HK-2 (cell line): ENCODE measurements at regions not wholly inside any gene's neighbourhood (a gene's known extent, or its start where the extent isn't known, plus 50 kb on each side); places are given as distances from the start of the nearest gene placed in this dataset.

Experiments
- DNase-seq: peaks from one replicate; pipeline ENCODE4 v3.0.0-alpha.2; 2018; ENCODE audit not compliant: unreplicated experiment

- no peak for DNase-seq
Observed at GRCh38 chr3:31421314-31422048, 111.2 kb upstream of the STT3B start.

GRCh38 chr3:31422237-31422636 lies 110.5 kb upstream of the STT3B start:
- no peak for DNase-seq

- DNase-seq = no peak
Observed at GRCh38 chr3:31423482-31423881, 109.2 kb upstream of the STT3B start.

GRCh38 chr3:31425401-31425800 lies 107.3 kb upstream of the STT3B start:
- no peak for DNase-seq

- DNase-seq = no peak
Observed at GRCh38 chr3:31427623-31428022, 105.1 kb upstream of the STT3B start.

GRCh38 chr3:31431321-31431720 lies 101.4 kb upstream of the STT3B start:
- DNase-seq = no peak

- DNase-seq = peak; percentile 30
Observed at GRCh38 chr3:31432897-31433678, 99.6 kb upstream of the STT3B start.

GRCh38 chr3:31433679-31433992 lies 99.1 kb upstream of the STT3B start:
- no peak for DNase-seq

GRCh38 chr3:31434819-31435218 lies 97.9 kb upstream of the STT3B start:
- no peak for DNase-seq

GRCh38 chr3:31436830-31437229 lies 95.9 kb upstream of the STT3B start:
- DNase-seq = no peak

- no peak for DNase-seq
Observed at GRCh38 chr3:31438742-31439141, 94.0 kb upstream of the STT3B start.

GRCh38 chr3:31439890-31440750 lies 92.6 kb upstream of the STT3B start:
- DNase-seq = no peak

GRCh38 chr3:31440878-31441277 lies 91.8 kb upstream of the STT3B start:
- DNase-seq = no peak

GRCh38 chr3:31442755-31443154 lies 90.0 kb upstream of the STT3B start:
- no peak for DNase-seq

- no peak for DNase-seq
Observed at GRCh38 chr3:31444220-31445142, 88.2 kb upstream of the STT3B start.

- no peak for DNase-seq
Observed at GRCh38 chr3:31445701-31446100, 87.0 kb upstream of the STT3B start.

GRCh38 chr3:31448035-31448881 lies 84.5 kb upstream of the STT3B start:
- DNase-seq = peak; percentile 12

GRCh38 chr3:31448882-31449243 lies 83.9 kb upstream of the STT3B start:
- DNase-seq = no peak

GRCh38 chr3:31449318-31449717 lies 83.4 kb upstream of the STT3B start:
- no peak for DNase-seq

- no peak for DNase-seq
Observed at GRCh38 chr3:31450345-31450744, 82.4 kb upstream of the STT3B start.
